ENCODE measurements at regions not wholly inside any gene's neighbourhood (a gene's known extent, or its start where the extent isn't known, plus 50 kb on each side); places are given as distances from the start of the nearest gene placed in this dataset.

GRCh38 chr3:5634411-5634810 is 446.9 kb downstream of the EDEM1 start:
- Histone ChIP-seq H3K9me3 (ENCODE audit: low read length) (no peaks in the 10 kb centered on the region), H3K4me3 (ENCODE audit: low read length) (no peak overlapping the region), H3K27me3 (ENCODE audit: insufficient read depth, low read depth, low read length) (no peaks in the 10 kb centered on the region), H4K20me1 (ENCODE audit: insufficient read depth) (no peaks in the 10 kb centered on the region), H3K36me3 (ENCODE audit: insufficient read depth, low read length) (no peaks in the 10 kb centered on the region), H3K27ac (ENCODE audit: low read length) (no peak overlapping the region), H3F3A (ENCODE audit: insufficient read depth, low read length, poor library complexity, severe bottlenecking) (no peaks in the 10 kb centered on the region), H3K79me2 (replicated peaks; ENCODE audit: insufficient read depth, low read length) (no peaks in the 10 kb centered on the region), H2AFZ (ENCODE audit: low read depth, low read length) (no peak overlapping the region), H3K9me2 (ENCODE audit: insufficient read depth, low read length) (no peaks in the 10 kb centered on the region), H3K4me2 (ENCODE audit: low read length) (no peak overlapping the region), H3K9ac (ENCODE audit: low read length) (no peak overlapping the region)
- TF ChIP-seq EZH2 (IDR thresholded peaks at IDR 0.05; ENCODE audit: borderline replicate concordance, insufficient read depth, low read length, poor library complexity, severe bottlenecking) (no peak), MXI1 (conservative IDR thresholded peaks at IDR 0.05; ENCODE audit: poor library complexity, severe bottlenecking) (no peak), TAF1 (IDR thresholded peaks at IDR 0.05; ENCODE audit: low read depth) (no peak)
- TF ChIP-seq, protein P1, sequence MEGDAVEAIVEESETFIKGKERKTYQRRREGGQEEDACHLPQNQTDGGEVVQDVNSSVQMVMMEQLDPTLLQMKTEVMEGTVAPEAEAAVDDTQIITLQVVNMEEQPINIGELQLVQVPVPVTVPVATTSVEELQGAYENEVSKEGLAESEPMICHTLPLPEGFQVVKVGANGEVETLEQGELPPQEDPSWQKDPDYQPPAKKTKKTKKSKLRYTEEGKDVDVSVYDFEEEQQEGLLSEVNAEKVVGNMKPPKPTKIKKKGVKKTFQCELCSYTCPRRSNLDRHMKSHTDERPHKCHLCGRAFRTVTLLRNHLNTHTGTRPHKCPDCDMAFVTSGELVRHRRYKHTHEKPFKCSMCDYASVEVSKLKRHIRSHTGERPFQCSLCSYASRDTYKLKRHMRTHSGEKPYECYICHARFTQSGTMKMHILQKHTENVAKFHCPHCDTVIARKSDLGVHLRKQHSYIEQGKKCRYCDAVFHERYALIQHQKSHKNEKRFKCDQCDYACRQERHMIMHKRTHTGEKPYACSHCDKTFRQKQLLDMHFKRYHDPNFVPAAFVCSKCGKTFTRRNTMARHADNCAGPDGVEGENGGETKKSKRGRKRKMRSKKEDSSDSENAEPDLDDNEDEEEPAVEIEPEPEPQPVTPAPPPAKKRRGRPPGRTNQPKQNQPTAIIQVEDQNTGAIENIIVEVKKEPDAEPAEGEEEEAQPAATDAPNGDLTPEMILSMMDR (IDR thresholded peaks at IDR 0.05; ENCODE audit: poor library complexity, severe bottlenecking): no peak
- TF ChIP-seq, protein P2, sequence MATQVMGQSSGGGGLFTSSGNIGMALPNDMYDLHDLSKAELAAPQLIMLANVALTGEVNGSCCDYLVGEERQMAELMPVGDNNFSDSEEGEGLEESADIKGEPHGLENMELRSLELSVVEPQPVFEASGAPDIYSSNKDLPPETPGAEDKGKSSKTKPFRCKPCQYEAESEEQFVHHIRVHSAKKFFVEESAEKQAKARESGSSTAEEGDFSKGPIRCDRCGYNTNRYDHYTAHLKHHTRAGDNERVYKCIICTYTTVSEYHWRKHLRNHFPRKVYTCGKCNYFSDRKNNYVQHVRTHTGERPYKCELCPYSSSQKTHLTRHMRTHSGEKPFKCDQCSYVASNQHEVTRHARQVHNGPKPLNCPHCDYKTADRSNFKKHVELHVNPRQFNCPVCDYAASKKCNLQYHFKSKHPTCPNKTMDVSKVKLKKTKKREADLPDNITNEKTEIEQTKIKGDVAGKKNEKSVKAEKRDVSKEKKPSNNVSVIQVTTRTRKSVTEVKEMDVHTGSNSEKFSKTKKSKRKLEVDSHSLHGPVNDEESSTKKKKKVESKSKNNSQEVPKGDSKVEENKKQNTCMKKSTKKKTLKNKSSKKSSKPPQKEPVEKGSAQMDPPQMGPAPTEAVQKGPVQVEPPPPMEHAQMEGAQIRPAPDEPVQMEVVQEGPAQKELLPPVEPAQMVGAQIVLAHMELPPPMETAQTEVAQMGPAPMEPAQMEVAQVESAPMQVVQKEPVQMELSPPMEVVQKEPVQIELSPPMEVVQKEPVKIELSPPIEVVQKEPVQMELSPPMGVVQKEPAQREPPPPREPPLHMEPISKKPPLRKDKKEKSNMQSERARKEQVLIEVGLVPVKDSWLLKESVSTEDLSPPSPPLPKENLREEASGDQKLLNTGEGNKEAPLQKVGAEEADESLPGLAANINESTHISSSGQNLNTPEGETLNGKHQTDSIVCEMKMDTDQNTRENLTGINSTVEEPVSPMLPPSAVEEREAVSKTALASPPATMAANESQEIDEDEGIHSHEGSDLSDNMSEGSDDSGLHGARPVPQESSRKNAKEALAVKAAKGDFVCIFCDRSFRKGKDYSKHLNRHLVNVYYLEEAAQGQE (IDR thresholded peaks at IDR 0.05; ENCODE audit: borderline replicate concordance): no peak

DNA sequence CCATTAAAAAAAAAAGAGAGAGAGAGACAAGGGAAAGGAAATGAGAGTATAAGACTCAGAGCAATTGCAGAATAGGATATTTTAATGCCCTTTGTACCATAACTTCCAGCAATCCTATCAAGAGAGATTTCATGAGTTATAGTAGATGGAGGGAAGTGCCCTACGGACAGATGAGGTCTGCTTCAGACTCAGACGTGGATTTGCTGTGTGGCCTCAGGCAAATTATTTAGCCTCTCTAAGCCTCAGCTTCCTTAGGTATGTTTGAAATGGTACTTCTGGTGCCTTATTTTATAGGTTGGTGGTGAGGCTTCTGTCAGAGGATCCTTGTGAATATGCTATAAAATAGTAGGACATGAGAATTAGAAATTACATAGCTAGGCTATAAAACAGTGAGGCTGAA is 448.2 kb downstream of the EDEM1 start:
- Histone ChIP-seq H3K4me3 (ENCODE audit: low read length) (no peak overlapping the region), H3K9me3 (ENCODE audit: low read length) (no peaks in the 10 kb centered on the region), H3K36me3 (ENCODE audit: insufficient read depth, low read length) (no peaks in the 10 kb centered on the region), H3K27me3 (ENCODE audit: insufficient read depth, low read depth, low read length) (no peaks in the 10 kb centered on the region), H3K9me2 (ENCODE audit: insufficient read depth, low read length) (no peaks in the 10 kb centered on the region), H3F3A (ENCODE audit: insufficient read depth, low read length, poor library complexity, severe bottlenecking) (no peaks in the 10 kb centered on the region), H3K27ac (ENCODE audit: low read length) (no peak overlapping the region), H3K9ac (ENCODE audit: low read length) (no peak overlapping the region), H4K20me1 (ENCODE audit: insufficient read depth) (no peaks in the 10 kb centered on the region), H2AFZ (ENCODE audit: low read depth, low read length) (no peak overlapping the region), H3K79me2 (replicated peaks; ENCODE audit: insufficient read depth, low read length) (no peaks in the 10 kb centered on the region), H3K4me2 (ENCODE audit: low read length) (no peak overlapping the region)
- TF ChIP-seq, protein P2 (IDR thresholded peaks at IDR 0.05; ENCODE audit: borderline replicate concordance): no peak
- TF ChIP-seq EZH2 (IDR thresholded peaks at IDR 0.05; ENCODE audit: borderline replicate concordance, insufficient read depth, low read length, poor library complexity, severe bottlenecking): no peak
- TF ChIP-seq EP300 (conservative IDR thresholded peaks at IDR 0.05; ENCODE audit: poor library complexity, severe bottlenecking): no peak
- TF ChIP-seq, protein P1 (IDR thresholded peaks at IDR 0.05; ENCODE audit: poor library complexity, severe bottlenecking): no peak
